GM04503 (cell line): ENCODE measurements at regions not wholly inside any gene's neighbourhood (a gene's known extent, or its start where the extent isn't known, plus 50 kb on each side); places are given as distances from the start of the nearest gene placed in this dataset.
"Not testable (repeated sequence)": the region's sequence is repeated elsewhere in the genome, so short reads cannot be mapped to it uniquely, and the experiment has no call there.

Experiments used
- DNase-seq: peaks from one replicate; pipeline ENCODE4 v3.0.0-alpha.2; 2012; ENCODE audit warnings: low read depth

GRCh38 chr9:82790875-82791274, 272.1 kb downstream of the RASEF start:
- DNase-seq = no peak

GRCh38 chr9:82791692-82792091, 271.2 kb downstream of the RASEF start:
- DNase-seq = no peak

GRCh38 chr9:82797534-82797933, 265.4 kb downstream of the RASEF start:
- DNase-seq = no peak

DNA sequence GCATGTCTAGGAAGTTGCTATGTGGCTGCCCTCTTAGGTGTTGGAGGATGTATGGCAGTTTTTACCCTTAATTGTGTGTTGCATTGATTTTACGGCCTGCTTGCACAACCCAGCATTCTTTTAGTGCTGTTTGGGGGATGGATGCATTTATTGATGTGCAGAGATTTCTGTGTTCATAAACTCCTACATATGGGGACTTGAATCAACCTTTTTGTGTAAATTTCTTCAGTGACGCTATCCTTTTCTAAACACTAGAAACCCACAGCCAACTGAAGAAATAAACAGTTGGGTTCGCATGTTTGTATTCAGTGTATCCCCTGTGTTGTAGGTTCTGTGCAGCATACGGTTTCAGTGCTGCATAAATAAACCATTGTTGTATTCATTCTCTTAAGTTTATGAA, 263.7 kb downstream of the RASEF start:
- DNase-seq = no peak

- no peak for DNase-seq
These were observed 257.9 kb downstream of the RASEF start for GRCh38 chr9:82805027-82805426.

GRCh38 chr9:82808478-82808877, 254.5 kb downstream of the RASEF start:
- no peak for DNase-seq

GRCh38 chr9:82810915-82811314, 252.0 kb downstream of the RASEF start:
- no peak for DNase-seq

- DNase-seq = no peak
These were observed 243.7 kb downstream of the RASEF start for GRCh38 chr9:82819260-82819659.

DNA sequence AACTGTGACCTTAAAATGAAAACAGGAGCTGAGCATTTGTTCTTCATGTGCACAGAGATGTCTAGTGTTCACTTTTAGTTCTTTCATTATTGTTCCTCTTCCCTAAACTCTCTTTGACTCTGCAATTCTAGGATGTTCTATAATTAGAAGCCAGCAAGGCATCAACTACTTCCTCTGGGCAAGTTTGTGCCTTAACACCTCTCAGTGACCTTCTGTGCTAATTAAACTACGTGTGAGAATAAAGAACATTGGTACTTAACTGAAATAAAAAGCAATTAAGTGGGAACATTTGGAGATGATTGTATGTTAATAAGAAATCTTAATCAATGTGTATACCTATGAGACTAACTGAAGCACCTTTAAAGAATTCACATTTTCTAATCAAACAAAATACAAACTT, 242.8 kb downstream of the RASEF start:
- no peak for DNase-seq

- no peak for DNase-seq
These were observed 233.1 kb downstream of the RASEF start for GRCh38 chr9:82829818-82830217.

GRCh38 chr9:82865524-82865923, 197.4 kb downstream of the RASEF start:
- DNase-seq = no peak

GRCh38 chr9:82880336-82881050, 182.4 kb downstream of the RASEF start:
- DNase-seq = no peak

DNA sequence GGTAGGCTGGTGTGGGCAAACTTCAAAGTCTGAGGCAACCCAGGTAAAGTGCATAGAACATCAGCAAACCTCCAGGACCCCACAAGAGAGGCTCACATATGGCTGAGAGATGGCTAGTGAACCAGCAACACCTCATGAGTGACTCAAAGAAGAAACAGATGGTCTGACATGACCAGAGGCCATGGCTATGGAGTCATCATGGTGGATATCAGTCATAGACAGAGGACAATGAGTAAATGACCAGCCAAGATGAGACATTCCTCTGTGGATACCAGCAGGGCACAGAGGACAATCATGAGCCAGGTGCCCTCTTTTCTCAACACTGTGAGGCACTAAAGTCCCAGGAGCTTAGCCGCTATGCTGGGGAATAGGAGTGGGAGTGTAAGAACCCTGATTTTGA, 180.8 kb downstream of the RASEF start:
- DNase-seq = no peak

GRCh38 chr9:82882748-82883147, 180.2 kb downstream of the RASEF start:
- DNase-seq = no peak

GRCh38 chr9:82883436-82883835, 179.5 kb downstream of the RASEF start:
- no peak for DNase-seq

- not testable (repeated sequence) for DNase-seq
These were observed 179.0 kb downstream of the RASEF start for GRCh38 chr9:82883974-82884373.

DNA sequence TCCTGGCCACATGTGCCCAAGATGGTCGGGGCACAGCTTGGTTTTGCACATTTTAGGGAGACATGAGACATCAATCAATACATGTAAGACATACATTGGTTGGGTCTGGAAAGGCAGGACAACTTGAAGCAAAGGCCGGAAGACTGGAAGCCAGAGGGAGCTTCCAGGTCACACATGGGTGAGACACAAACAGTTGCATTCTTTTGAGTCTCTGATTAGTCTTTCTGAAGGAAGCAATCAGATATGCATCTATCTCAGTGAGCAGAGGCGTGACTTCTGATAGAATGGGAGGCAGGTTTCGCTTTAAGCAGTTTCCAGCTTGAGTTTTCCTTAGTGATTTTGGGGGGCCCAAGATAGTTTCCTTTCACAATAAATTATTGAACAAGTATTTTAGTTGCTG, 172.5 kb downstream of the RASEF start:
- no peak for DNase-seq

DNA sequence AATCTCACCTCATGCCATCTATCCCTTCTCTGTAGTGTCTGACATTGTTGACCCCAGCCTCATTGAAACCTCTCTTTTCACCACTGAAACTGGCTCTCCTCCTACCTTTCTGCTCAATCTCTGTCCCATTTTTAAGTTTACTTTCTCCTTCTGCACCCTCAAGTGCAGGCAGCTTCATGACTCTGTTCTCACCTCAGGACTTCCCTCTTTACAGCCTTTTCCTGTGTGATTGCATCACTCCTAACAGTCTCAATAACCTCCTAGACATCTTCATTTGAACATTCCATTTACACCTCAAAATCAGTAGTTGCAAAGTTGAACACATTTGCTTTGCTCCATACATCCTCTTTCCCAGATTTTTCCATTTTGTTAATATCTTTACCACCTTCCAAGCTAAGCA, 172.1 kb downstream of the RASEF start:
- DNase-seq = no peak

DNA sequence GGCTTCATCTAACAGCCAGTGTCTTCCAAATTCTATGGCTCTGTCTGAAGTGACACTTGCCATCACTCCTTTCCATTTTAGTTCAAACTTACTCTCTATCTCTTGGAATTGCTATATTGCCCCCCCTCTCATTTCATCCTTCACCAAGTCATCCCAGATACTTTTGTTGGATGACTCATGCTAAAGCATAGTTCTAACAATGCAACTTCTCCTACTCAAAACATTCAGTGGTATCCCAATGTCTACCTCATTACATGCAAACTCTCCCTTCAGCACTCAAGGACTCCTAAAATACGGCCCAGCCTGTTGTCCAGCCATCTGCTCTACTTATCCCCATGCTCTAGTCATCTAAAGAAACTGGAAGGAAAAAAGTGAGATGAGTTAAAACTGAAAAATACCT, 171.6 kb downstream of the RASEF start:
- no peak for DNase-seq

GRCh38 chr9:82893549-82893948, 169.4 kb downstream of the RASEF start:
- DNase-seq = no peak

DNA sequence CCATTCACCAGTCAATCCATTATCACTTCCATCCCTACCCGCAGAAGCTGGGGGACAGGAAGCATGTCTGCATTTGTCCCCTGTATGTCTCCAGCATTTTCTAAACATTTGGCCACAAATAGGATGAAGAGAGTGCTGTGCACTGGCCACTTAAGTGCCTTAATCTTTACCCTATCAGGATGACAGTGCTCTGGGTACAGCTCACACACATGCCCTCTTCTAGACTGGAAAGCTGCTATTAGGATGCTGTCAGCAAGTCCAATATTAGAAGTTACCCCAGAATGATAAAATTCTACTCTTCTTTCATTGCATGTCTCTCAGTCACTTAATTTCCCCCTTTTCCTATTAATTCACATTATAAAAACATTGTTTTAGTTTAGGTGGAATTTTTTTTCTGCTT, 168.4 kb downstream of the RASEF start:
- no peak for DNase-seq

DNA sequence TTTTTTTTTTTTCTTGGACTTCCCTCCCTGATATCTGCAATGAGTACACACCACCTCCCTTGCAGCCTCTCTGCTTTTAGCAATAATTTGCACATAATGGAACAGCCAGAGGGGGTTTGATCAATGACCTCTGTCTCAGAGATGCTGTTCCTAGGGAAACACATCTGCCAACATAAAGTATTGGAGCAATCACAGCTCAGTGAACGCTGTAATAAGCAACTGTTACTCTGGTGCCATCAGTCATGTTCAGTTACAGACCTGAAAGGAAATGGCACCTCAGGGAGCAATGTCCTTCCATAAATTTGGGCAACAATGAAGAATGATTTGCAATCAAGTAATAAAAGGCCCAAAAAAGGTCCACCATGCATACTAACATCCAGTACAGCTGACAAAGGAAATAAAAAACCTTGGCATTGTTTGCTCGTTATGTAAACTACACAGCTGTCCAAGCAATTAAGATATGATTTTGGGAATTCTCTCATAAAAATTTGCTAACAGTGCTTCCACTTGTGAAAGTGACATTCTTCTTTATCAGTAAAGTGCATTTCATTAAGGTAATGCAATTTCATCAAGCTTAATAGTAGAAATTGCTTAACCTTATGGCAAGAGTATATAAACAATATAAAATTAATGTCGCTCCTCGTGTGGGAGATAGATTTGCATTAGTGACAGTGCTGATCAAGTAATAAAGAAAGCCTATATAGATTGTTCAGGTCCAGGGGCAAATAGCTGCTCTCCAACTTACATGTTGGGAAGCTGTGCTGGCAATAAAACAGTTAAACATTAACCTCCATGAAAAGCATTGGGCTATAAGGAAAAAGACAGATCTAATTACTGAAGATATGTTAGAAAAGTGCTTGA, 167.8 kb downstream of the RASEF start:
- no peak for DNase-seq

DNA sequence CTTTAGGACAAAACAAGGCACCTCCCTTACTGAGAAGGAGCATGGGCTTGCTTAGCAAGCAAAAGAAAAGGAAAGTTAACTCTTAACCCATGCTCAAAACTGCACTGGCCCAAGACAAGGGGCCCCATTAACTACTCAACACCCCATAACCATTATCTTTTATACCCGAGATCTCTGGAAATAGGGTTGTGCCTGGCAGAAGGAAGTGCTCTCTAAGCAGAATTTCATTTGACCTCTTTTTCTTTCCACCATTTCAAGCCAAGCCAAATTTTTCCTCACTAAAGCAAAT, 167.2 kb downstream of the RASEF start:
- DNase-seq = no peak

GRCh38 chr9:82903503-82903902, 159.4 kb downstream of the RASEF start:
- DNase-seq = no peak
